HG03064 (cell line): ENCODE measurements at regions not wholly inside any gene's neighbourhood (a gene's known extent, or its start where the extent isn't known, plus 50 kb on each side); places are given as distances from the start of the nearest gene placed in this dataset.
"Not testable (repeated sequence)": the region's sequence is repeated elsewhere in the genome, so short reads cannot be mapped to it uniquely, and the experiment has no call there.

Source experiments
- ATAC-seq: cut with Tn5 transposase; IDR thresholded peaks from one replicate; pipeline ENCODE4 v1.9.1; 2021; ENCODE audit warnings: low read depth; ENCODE audit not compliant: unreplicated experiment

DNA sequence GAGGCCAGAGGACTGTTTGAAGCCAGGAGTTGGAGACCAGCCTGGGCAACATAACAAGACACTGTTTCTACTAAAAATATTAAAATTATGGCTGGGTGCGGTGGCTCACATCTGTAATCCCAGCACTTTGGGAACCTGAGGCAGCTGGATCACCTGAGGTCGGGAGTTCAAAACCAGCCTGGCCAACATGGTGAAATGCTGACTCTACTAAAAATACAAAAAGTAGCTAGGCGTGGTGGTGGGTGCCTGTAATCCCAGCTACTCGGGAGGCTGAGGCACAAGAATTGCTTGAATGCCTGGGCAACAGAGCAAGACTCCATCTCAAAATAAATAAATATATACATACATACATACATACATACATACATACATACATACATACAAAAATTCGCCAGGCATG, 99.7 kb downstream of the TMEM130 start:
- ATAC-seq, result not testable (repeated sequence)

DNA sequence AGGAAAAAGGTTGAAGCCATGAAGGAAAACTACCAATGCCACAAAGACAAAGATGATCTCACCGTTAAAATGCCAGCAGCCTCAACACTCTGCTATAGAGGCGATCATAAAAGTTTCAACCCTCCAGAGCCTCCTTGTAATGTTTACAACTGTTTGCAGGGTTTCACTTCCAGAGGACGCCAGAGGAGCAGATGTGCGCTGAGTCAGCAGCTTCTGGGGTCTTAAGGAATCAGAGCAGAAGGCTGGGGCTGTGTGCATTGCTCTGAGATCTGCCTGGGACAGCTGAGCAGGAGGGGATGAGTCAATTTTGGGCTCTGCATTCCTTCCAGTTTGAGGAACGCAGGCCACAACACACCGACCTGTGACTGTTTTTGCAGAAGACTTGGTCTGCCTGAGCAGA, 98.3 kb downstream of the TMEM130 start:
- no peak for ATAC-seq

DNA sequence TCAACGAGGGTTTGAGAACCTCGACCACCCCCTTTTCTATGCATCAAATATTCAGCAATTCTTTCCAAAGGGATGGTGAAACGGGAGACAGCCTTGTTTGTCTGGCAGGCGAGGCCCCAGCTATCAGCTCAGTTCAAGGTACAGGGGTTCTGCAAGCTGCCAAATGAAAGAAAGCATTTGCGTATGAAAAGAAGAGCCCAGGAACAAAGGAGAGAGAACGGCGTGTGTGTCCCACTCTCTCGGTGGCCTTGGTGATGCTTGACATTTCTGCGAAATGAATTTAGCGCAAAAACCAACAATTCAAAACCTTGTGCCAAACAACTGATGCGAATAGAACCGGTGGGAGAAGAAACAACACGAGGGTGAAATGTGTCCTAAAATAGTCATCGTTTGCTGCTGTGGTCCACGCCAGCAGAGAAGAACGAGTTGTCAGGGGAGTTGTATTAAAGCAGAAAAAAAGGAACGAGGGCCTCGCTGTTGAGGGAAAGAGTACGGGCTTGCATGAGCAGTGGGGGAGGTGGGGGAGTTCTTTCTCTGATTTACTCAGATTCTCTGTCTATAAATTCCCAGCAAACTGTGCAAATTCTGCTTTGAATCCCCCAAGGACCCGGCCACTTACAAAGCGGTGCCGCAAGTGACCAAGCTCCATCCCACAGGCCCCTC, 97.7 kb downstream of the TMEM130 start:
- no peak for ATAC-seq

DNA sequence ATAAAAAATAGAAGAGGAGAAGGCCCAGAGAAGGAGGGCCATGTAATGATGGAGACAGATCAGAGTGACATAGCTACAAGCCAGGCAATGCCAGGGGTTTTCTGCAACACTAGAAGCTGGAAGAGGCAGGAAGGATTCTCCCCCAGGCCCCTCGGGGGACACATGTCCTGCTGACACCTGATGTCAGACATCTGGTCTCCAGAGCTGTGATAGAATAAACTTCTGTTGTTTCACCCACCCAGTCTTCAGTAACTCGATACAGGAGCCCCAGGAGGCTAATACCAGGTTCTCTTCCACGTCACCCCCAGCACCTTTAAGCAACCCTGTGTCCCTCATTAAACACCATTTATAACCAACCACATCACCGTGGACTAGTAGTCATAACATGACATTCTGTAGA, 94.9 kb downstream of the TMEM130 start:
- no peak for ATAC-seq

DNA sequence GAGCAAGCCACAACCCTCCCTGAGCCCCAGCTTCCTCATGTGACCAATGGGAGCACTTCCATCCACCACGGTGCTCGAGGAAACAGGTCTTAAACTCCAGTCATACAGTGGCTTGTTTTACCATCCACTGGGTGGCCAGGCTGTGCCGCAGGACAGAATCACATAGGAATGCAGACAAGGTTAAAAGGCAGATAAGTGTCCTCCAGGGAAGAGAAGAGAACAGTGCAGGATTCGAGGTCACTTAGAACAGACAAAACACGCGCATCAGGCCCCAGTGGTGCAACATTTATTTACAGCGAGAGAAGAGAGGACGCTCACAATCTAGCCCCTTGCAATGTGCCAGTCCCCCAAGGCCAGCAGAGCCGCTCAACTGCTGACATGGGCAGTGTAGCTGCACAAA, 92.8 kb downstream of the TMEM130 start:
- ATAC-seq, result no peak

DNA sequence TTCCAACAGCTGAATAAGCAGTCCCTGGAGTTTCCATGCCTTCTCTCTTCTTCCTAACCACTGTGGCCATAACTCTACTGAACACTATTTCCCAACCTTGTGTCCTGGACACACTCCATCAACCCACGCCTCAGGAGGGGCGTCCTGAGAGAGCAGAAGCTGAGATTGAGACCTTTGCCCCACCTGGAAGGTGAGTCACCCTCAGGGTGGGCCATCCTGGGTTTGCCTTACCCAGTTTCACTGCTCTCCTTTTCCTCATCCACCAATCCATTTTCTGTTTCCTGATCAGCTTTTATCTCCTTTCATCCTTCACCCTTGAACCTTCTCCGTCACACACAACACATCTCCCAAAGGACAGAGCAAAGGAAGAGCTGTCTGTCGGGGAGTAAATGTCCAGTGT, 91.4 kb downstream of the TMEM130 start:
- no peak for ATAC-seq

DNA sequence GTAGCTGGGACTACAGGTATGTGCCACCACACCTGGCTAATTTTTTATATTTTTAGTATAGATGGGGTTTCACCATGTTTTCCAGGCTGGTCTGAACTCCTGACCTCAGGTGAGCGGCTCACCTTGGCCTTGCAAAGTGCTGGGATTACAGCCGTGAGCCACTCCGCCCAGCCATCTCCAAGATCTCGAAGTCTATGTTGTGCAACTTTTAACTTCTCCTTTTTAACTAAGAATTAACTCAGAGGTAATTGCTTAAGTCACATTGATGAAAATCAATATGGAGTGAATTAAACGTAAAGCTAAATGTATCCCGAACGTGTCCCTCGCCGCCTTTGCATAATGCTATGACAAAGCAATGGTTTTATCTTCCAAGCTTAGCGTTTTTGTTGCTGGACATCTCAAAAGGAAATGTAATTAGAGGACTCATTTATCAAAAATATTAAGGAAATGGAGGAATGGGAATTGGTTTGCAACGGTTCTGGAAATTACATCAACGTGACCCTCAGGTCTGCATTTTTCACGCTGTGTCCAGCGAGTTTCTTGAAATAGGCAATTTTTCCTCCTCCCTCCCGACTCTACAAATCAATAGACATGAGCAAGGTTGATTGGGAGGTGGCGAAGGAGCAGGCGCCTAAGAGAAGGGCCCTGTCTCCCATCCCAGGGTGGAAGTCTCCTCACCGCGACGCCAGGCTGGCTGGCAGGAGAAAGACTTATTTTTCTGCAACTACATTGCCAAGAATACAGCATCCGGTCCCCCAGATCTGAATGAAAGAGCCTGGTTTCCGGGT, 89.8 kb downstream of the TMEM130 start:
- ATAC-seq, result no peak

DNA sequence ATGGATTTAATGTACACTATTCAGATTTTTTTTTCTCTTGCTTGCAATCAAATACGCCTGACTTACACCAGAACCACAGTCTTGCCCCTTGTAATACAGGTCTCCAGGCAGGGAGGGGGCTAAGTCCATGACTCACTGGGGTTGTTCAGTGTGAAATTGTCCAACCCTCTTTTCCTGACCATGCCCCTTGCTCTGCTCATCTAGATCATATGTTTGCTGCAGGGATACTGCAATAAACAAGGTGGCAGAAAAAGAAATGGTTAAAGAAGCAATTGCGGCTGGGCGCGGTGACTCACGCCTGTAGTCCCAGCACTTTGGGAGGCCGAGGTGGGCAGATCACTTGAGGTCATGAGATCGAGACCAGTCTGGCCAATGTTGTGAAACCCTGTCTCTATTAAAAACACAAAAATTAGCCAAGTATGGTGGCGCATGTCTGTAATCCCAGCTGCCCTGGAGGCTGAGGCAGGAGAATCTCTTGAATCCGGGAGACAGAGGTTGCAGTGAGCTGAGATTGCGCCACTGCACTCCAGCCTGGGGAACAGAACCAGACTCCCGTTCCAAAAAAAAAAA, 85.5 kb downstream of the TMEM130 start:
- no peak for ATAC-seq

DNA sequence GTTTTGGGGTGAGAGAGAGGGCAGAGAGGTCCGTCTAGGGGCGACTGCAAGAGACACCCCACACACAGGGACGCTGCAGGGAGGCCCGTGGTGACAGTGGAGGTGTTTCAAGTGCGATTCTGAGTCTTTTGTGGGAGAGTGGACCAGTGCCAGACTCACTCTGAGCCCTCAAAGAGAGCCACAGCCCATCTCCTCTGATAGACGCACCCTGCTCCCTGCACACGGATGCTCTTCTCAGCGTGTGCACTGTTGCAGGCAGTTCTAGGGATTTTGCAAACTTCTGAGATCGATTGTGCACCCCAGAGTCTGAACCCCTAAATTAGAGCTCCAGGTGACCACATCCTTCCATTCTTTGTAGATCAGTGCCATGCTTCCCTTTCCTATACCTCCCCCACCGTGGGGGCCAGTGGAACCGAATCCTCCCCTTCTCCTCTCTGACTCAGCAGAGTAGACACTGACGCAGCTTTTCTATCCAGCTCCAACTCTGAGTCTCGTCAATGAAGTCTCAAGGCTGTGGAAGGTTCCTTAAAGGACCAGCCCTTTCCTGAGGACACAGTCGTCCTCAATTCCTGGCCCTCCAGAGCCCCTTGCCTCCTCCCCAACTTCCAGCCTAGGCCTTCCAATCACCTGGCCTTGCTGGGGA, 83.8 kb downstream of the TMEM130 start:
- no peak for ATAC-seq

DNA sequence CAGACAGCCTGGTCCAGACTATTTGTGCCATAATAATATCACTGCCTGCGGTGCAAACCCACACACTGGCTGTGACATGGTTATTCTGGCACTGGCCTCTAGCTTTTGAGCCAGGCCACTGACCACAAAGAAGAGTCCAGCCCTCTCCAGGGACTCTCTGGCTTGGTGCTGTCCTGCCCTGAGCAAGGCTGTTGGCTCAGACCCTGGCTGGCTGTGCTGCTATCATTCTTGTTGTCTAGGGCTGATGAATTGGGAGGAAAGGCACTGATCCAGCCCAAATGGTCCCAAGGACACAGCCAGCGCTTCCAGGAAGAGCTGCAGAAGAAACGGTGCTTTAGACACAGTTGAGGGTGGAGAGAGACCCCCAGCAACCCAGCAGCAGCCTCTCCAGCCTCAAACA, 80.8 kb downstream of the TMEM130 start:
- no peak for ATAC-seq

DNA sequence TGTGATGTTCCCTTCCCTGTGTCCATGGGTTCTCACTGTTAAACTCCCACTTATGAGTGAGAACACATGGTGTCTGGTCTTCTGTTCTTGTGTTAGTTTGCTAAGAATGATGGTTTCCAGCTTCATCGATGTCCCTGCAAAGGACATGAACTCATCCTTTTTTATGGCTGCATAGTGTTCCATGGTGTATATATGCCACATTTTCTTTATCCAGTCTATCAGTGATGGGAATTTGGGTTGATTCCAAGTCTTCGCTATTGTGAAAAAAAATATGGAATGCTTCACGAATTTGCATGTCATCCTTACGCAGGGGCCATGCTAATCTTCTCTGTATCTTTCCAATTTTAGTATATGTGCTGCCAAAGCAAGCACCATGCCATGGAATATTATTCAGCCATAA, 75.4 kb downstream of the TMEM130 start:
- ATAC-seq, result not testable (repeated sequence)

DNA sequence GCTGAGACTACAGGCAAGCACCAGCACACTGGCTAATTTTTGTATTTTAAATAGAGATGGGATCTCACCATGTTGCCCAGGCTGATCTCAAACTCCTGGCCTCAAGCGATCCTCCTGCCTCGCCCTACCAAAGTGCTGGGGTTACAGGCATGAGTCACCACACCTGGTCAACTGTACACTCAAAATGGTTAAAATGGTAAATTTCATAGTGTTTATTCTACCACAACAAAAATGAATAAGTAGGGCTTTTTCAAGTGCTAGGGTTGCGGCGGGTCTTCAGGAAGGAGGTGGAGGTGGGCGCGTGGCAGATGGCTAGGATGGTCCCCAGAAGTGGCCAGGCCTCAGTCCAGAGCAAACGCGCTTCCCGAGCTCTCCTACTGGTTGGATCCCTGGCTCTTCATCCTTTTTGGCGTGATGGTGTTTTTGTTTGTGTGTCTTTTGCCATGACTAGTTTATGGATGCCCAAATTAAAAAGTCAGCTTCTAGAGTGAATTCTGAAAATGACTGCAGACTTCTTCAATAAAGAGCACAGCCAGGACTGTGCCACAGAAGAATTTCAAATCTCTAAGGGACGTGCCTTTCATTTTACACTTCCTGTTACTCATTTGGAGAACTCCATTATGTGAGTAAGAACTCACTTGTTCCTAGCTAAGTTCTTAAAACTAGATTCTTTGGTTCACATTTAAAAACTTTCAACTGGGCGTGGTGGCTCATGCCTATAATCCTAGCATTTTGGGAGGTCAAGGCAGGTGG, 73.9 kb downstream of the TMEM130 start:
- ATAC-seq, result peak; percentile 93
